ENCODE measurements at regions not wholly inside any gene's neighbourhood (a gene's known extent, or its start where the extent isn't known, plus 50 kb on each side); places are given as distances from the start of the nearest gene placed in this dataset.

GRCh38 chr13:106415442-106415841 lies 120.0 kb downstream of the EFNB2 start:
- TF ChIP-seq TAF1 (IDR thresholded peaks at IDR 0.05; ENCODE audit: low read depth, low read length) (no peak), CHD2 (IDR thresholded peaks at IDR 0.05; ENCODE audit: low read length) (no peak), RFX5 (IDR thresholded peaks at IDR 0.05; ENCODE audit: borderline replicate concordance, low read depth, low read length) (no peak)
